Stimulated activated naive CD8-positive, alpha-beta T cell treated with anti-CD3 and anti-CD28 coated beads, Interleukin-15, Interleukin-2, amounts not matched to agents 100 U/mL and 50 U/mL, for 24 hours (primary cell): ENCODE measurements at regions not wholly inside any gene's neighbourhood (a gene's known extent, or its start where the extent isn't known, plus 50 kb on each side); places are given as distances from the start of the nearest gene placed in this dataset.

ENCODE experiments used
- ATAC-seq: fragments of 150-1000 bp; cut with Tn5 transposase; one replicate; pipeline ENCODE4 v1.10.0; 2021
- DNase-seq: peaks from one replicate; pipeline ENCODE4 v3.0.0; 2021

GRCh38 chr10:93178226-93178625 is 104.5 kb downstream of the CYP26A1 start:
- no peak for ATAC-seq
- no peak for DNase-seq

GRCh38 chr10:93180482-93180931 is 106.8 kb downstream of the CYP26A1 start:
- DNase-seq = no peak
- no peak for ATAC-seq

- no peak for ATAC-seq
Measured at GRCh38 chr10:93181271-93182048, 107.8 kb downstream of the CYP26A1 start.

GRCh38 chr10:93182049-93182327 is 108.3 kb downstream of the CYP26A1 start:
- no peak for ATAC-seq
- no peak for DNase-seq

More at GRCh38 chr10:93181271-93182048, 107.8 kb downstream of the CYP26A1 start:
- no peak for DNase-seq

GRCh38 chr10:93182790-93183189 is 109.1 kb downstream of the CYP26A1 start:
- ATAC-seq = no peak
- no peak for DNase-seq

- DNase-seq = no peak
- ATAC-seq = no peak
Measured at GRCh38 chr10:93186653-93187052, 113.0 kb downstream of the CYP26A1 start.

GRCh38 chr10:93189944-93190343 is 116.3 kb downstream of the CYP26A1 start:
- DNase-seq (no peak), ATAC-seq (no peak)

GRCh38 chr10:93190372-93190771 is 116.7 kb downstream of the CYP26A1 start:
- no peak for DNase-seq
- no peak for ATAC-seq

GRCh38 chr10:93193906-93194305 is 120.2 kb downstream of the CYP26A1 start:
- ATAC-seq (no peak), DNase-seq (no peak)

GRCh38 chr10:93198401-93199131 is 124.9 kb downstream of the CYP26A1 start:
- ATAC-seq = no peak
- DNase-seq = no peak

GRCh38 chr10:93199191-93199751 is 125.6 kb downstream of the CYP26A1 start:
- ATAC-seq (no peak), DNase-seq (no peak)

- DNase-seq (no peak), ATAC-seq (no peak)
Measured at GRCh38 chr10:93204494-93205485, 131.1 kb downstream of the CYP26A1 start.

- ATAC-seq = no peak
Measured at GRCh38 chr10:93206652-93207051, 133.0 kb downstream of the CYP26A1 start.

GRCh38 chr10:93208717-93209464 is 135.2 kb downstream of the CYP26A1 start:
- ATAC-seq = no peak
- DNase-seq = no peak

More at GRCh38 chr10:93206652-93207051, 133.0 kb downstream of the CYP26A1 start:
- DNase-seq = no peak

- ATAC-seq (no peak), DNase-seq (no peak)
Measured at GRCh38 chr10:93211991-93212390, 138.3 kb downstream of the CYP26A1 start.

GRCh38 chr10:93215312-93215711 is 141.6 kb downstream of the CYP26A1 start:
- ATAC-seq = no peak

GRCh38 chr10:93216341-93216985 is 142.8 kb downstream of the CYP26A1 start:
- ATAC-seq (no peak), DNase-seq (no peak)

More at GRCh38 chr10:93215312-93215711, 141.6 kb downstream of the CYP26A1 start:
- no peak for DNase-seq

GRCh38 chr10:93218386-93218785 is 144.7 kb downstream of the CYP26A1 start:
- no peak for DNase-seq
- no peak for ATAC-seq

GRCh38 chr10:93219347-93219746 is 145.7 kb downstream of the CYP26A1 start:
- ATAC-seq (no peak), DNase-seq (no peak)

GRCh38 chr10:93220296-93221170 is 146.8 kb downstream of the CYP26A1 start:
- DNase-seq = no peak
- no peak for ATAC-seq
